ENCODE measurements at regions not wholly inside any gene's neighbourhood (a gene's known extent, or its start where the extent isn't known, plus 50 kb on each side); places are given as distances from the start of the nearest gene placed in this dataset.

DNA sequence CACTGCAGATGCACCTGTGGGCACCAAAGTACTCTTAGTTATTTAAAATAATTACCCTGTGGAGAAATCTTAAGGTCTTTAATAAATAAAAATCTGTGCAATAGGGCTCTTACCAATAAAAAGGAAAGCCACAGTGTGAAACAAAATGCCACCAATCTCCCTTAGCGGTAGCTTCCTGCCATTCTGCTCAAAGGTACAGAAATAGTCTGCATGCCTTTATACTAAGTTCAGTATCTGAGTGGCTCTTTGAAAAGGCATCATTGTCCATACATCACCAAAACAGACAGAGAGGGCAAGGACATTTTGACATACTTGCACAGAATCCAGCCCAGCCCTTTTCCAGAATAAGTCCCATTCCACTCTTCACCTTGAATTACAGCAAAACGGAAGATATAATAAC, 161.0 kb downstream of the KLF12 start:
- peaks cover 2% of the 10 kb centered on the region for H3K4me1 ChIP-seq (ENCODE audit: control insufficient read depth, insufficient read depth, low read length)
- H3K36me3 ChIP-seq (ENCODE audit: control insufficient read depth, insufficient read depth, low read length), result no peaks in the 10 kb centered on the region
- no CpG with 5 or more reads among the region's 2 CpGs for WGBS (ENCODE audit: insufficient coverage)
- no peaks in the 10 kb centered on the region for H3K27me3 ChIP-seq (ENCODE audit: control insufficient read depth, insufficient read depth, low read length)
- no peak for DNase-seq
- no peak overlapping the region for H3K4me3 ChIP-seq (ENCODE audit: low read length)
- peaks cover 2% of the 10 kb centered on the region for H3K9me3 ChIP-seq (replicated peaks; ENCODE audit: control insufficient read depth, low read depth, low read length)
- peak overlapping the region; percentile 1 for H3K27ac ChIP-seq (ENCODE audit: low read length)

DNA sequence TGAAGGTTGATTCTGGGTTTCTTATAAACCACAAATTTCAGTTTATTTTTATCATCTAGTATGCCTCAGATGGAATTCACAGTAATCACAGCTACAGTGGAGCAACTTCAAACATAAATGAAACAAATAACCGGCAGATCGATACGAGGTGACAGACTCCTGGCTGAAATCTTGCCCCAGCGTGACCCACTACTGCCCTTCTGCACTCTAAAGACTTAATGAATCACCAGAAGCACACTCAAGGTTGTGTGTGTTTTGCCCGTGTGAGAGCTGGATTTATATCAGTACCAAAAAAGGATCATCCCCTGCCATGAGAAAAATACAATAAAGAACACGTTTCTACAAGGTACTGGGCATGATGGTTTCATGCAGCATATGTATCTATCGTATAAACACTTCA, 161.7 kb downstream of the KLF12 start:
- 100% methylated on average over 3 of the region's 7 CpGs for WGBS (ENCODE audit: insufficient coverage)
- Histone ChIP-seq H3K9me3 (replicated peaks; ENCODE audit: control insufficient read depth, low read depth, low read length) (peaks cover 2% of the 10 kb centered on the region), H3K27me3 (ENCODE audit: control insufficient read depth, insufficient read depth, low read length) (no peaks in the 10 kb centered on the region), H3K27ac (ENCODE audit: low read length) (no peak overlapping the region), H3K4me3 (ENCODE audit: low read length) (no peak overlapping the region), H3K4me1 (ENCODE audit: control insufficient read depth, insufficient read depth, low read length) (peaks cover 2% of the 10 kb centered on the region), H3K36me3 (ENCODE audit: control insufficient read depth, insufficient read depth, low read length) (no peaks in the 10 kb centered on the region)
- no peak for DNase-seq

DNA sequence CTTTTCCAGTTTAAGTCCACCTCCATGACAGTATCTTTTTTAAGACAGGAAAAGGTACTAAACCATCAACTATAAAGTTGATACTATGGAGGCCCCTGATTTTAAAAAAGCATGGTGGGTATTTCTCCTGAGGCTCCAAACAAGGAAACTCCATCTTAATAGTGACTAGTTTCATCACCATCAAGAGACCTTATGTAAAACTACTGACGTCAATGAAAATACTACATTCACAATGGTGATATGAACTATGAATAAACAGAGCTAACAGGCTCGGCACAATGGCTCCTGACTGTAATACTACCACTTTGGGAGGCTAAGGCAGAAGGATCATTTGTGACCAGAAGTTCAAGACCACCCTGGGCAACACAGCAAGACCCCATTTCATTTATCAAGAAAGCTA, 162.7 kb downstream of the KLF12 start:
- no CpG with 5 or more reads among the region's 2 CpGs for WGBS (ENCODE audit: insufficient coverage)
- no peaks in the 10 kb centered on the region for H3K27me3 ChIP-seq (ENCODE audit: control insufficient read depth, insufficient read depth, low read length)
- peaks cover 4% of the 10 kb centered on the region for H3K4me1 ChIP-seq (ENCODE audit: control insufficient read depth, insufficient read depth, low read length)
- H3K27ac ChIP-seq (ENCODE audit: low read length), result no peak overlapping the region
- H3K4me3 ChIP-seq (ENCODE audit: low read length), result no peak overlapping the region
- no peak for DNase-seq
- H3K9me3 ChIP-seq (replicated peaks; ENCODE audit: control insufficient read depth, low read depth, low read length), result peaks cover 2% of the 10 kb centered on the region
- peaks cover 2% of the 10 kb centered on the region for H3K36me3 ChIP-seq (ENCODE audit: control insufficient read depth, insufficient read depth, low read length)

DNA sequence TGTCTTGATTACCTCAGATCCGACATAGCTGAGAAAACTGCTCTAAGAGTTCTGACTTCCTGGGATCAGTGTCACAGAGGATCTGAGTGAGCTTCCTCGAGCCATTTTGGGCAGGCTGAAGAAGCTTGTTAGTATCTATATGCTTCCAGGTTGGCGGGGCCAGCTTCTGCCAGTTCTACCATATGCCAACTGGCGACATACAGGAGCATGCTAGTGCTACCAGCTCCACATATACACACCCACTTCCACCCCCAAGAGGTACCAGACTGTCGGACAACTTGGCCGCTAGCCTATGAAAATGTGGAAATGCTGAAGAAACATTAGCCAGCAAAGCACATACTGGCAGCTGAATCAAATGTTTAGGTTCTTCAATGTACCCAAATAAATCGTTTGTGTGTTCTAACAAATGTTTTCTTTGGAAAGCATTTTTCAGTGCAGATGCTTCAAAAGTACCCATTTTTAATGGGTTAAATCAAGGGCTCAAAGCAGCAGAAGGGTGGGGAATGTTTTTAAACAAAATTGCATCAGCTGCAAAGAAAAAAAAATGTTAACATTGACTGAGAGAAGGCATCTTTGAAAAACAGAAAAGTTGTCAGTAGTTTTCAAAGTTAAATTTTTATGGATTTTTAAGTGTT, 163.7 kb downstream of the KLF12 start:
- Histone ChIP-seq H3K36me3 (ENCODE audit: control insufficient read depth, insufficient read depth, low read length) (peaks cover 2% of the 10 kb centered on the region), H3K4me1 (ENCODE audit: control insufficient read depth, insufficient read depth, low read length) (peaks cover 6% of the 10 kb centered on the region), H3K27me3 (ENCODE audit: control insufficient read depth, insufficient read depth, low read length) (no peaks in the 10 kb centered on the region), H3K9me3 (replicated peaks; ENCODE audit: control insufficient read depth, low read depth, low read length) (peaks cover 2% of the 10 kb centered on the region), H3K27ac (ENCODE audit: low read length) (no peak overlapping the region), H3K4me3 (ENCODE audit: low read length) (no peak overlapping the region)
- no peak for DNase-seq
- WGBS (ENCODE audit: insufficient coverage), result 70% methylated on average over 4 of the region's 7 CpGs

DNA sequence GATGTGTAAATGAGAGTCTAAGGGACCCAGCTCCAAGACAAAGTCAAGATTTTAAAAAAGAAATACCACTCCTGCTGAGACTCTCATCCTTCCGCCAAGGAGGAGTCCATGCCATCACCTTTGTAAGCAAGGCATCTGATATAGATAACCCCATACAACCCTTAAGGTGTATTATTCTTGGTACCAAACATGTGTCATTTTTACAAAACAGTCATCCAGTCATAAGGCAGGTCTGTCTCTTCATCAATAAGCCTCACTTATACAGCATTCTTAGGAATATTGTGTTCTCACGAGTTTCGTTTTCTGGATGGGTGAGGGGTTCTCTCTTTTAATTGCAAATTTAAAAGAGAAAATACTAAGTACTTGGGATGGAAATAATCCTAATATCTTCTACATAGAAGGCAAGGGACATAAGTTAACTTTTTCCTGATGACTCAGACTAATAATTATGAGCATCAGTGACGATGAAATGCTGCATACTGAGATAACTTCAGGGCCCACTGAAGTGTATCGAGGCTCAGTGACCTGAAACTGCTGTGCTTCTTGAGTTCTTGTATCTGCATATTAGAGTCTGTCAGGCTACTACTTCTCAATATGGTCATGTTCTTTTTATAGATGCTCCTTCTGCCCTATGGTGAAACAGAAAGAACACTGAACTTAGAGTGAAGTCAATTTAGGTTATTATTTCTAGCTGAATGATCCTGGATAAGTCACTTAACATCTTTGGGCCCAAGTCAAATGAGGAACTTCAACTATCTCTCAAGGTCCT, 166.6 kb downstream of the KLF12 start:
- no peak for DNase-seq
- H3K27ac ChIP-seq (ENCODE audit: low read length), result no peak overlapping the region
- H3K27me3 ChIP-seq (ENCODE audit: control insufficient read depth, insufficient read depth, low read length), result no peaks in the 10 kb centered on the region
- no peak overlapping the region for H3K4me3 ChIP-seq (ENCODE audit: low read length)
- H3K36me3 ChIP-seq (ENCODE audit: control insufficient read depth, insufficient read depth, low read length), result peaks cover 2% of the 10 kb centered on the region
- H3K9me3 ChIP-seq (replicated peaks; ENCODE audit: control insufficient read depth, low read depth, low read length), result no peaks in the 10 kb centered on the region
- H3K4me1 ChIP-seq (ENCODE audit: control insufficient read depth, insufficient read depth, low read length), result peaks cover 8% of the 10 kb centered on the region
- WGBS (ENCODE audit: insufficient coverage), result no CpG with 5 or more reads among the region's 5 CpGs

DNA sequence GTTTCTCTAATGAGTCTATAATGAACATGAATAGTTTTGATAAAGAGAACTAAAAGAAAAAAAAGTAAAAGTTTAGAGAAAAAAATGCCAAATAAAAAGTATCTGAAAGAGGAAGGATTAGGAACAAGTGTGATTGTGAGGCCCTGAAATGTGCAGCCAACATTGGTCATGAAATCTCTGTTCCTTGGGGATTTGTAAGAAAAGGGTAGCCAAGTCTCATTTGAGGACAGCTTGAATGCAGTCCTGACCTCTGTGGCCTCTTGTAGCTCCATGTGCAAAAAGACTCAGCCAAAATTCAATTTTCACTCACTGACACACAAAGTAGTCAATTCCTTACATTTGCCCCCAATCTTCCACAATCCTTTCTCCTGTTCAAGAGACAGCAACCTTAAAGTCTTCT, 167.9 kb downstream of the KLF12 start:
- Histone ChIP-seq H3K4me1 (ENCODE audit: control insufficient read depth, insufficient read depth, low read length) (peaks cover 8% of the 10 kb centered on the region), H3K36me3 (ENCODE audit: control insufficient read depth, insufficient read depth, low read length) (peaks cover 2% of the 10 kb centered on the region), H3K27ac (ENCODE audit: low read length) (peak overlapping the region; percentile 8), H3K4me3 (ENCODE audit: low read length) (no peak overlapping the region), H3K27me3 (ENCODE audit: control insufficient read depth, insufficient read depth, low read length) (no peaks in the 10 kb centered on the region), H3K9me3 (replicated peaks; ENCODE audit: control insufficient read depth, low read depth, low read length) (peaks cover 2% of the 10 kb centered on the region)
- peak; percentile 90 for DNase-seq

DNA sequence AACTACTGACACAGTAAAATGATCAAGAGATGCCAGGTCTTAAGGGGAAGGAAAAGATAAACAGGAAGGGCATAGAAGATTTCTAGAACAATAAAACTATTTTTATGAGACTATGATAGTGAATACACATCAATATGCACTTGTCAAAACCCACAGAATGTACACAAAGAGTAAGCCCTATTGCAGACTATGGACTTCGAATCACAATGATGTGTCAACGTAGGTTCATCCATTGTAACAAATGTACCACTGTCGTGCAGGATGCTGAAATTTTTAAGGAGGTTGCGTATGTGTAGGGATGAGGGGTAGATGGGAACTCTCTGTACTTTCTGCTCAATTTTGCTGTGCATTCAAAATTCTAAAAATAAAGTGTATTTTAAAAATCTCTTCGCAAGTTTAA, 171.9 kb downstream of the KLF12 start:
- peaks cover 6% of the 10 kb centered on the region for H3K4me1 ChIP-seq (ENCODE audit: control insufficient read depth, insufficient read depth, low read length)

DNA sequence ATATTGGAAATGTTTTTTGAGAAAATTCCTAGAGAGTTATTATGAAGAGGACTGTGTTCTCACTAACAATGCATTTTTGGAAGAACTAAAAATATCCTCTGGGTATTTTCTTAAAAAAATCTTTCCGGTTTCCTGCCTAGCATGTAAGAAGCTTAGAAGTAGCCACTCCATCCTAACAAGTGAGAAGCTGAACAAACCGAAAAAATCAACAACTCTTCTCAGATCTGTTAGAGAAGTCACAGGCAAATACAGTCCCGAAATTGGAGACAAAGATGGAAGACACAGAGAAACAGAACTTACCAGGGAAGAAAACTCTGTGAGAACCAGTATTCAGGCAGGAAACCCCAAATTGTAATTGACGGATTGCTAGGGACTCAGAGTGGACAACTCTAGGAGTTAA, 173.0 kb downstream of the KLF12 start:
- no peak overlapping the region for H3K4me3 ChIP-seq (ENCODE audit: low read length)
- 0% methylated on average over 1 of the region's 4 CpGs for WGBS (ENCODE audit: insufficient coverage)
- DNase-seq, result peak; percentile 49
- H3K4me1 ChIP-seq (ENCODE audit: control insufficient read depth, insufficient read depth, low read length), result peaks cover 2% of the 10 kb centered on the region
- H3K36me3 ChIP-seq (ENCODE audit: control insufficient read depth, insufficient read depth, low read length), result no peaks in the 10 kb centered on the region
- no peaks in the 10 kb centered on the region for H3K27me3 ChIP-seq (ENCODE audit: control insufficient read depth, insufficient read depth, low read length)
- H3K27ac ChIP-seq (ENCODE audit: low read length), result peak overlapping the region; percentile 47
- peaks cover 2% of the 10 kb centered on the region for H3K9me3 ChIP-seq (replicated peaks; ENCODE audit: control insufficient read depth, low read depth, low read length)

More for the DNA sequence above, 171.9 kb downstream of the KLF12 start:
- Histone ChIP-seq H3K27me3 (ENCODE audit: control insufficient read depth, insufficient read depth, low read length) (no peaks in the 10 kb centered on the region), H3K4me3 (ENCODE audit: low read length) (no peak overlapping the region), H3K27ac (ENCODE audit: low read length) (no peak overlapping the region), H3K9me3 (replicated peaks; ENCODE audit: control insufficient read depth, low read depth, low read length) (peaks cover 2% of the 10 kb centered on the region), H3K36me3 (ENCODE audit: control insufficient read depth, insufficient read depth, low read length) (peaks cover 2% of the 10 kb centered on the region)
- 0% methylated on average over 1 of the region's 5 CpGs for WGBS (ENCODE audit: insufficient coverage)
- no peak for DNase-seq

DNA sequence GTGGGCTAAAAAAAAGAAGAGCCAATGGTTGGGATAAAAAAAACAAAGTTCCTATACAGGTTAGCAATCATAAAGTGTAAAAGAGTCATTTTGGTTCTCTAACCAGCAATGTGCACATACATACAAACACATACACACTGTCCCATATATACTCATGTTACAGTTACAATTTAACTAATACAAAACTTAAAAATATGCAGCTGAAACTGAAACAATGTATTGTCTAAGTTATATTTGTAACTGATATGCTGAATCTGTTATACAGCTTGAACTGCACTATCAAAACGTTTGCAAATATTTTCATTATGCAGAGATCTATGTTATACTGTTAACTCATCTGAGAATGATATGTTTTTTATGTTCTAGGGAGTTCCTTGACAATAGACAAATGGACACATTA, 173.7 kb downstream of the KLF12 start:
- Histone ChIP-seq H3K27ac (ENCODE audit: low read length) (no peak overlapping the region), H3K36me3 (ENCODE audit: control insufficient read depth, insufficient read depth, low read length) (no peaks in the 10 kb centered on the region), H3K4me1 (ENCODE audit: control insufficient read depth, insufficient read depth, low read length) (peaks cover 2% of the 10 kb centered on the region), H3K27me3 (ENCODE audit: control insufficient read depth, insufficient read depth, low read length) (no peaks in the 10 kb centered on the region), H3K9me3 (replicated peaks; ENCODE audit: control insufficient read depth, low read depth, low read length) (peaks cover 2% of the 10 kb centered on the region), H3K4me3 (ENCODE audit: low read length) (no peak overlapping the region)
- DNase-seq, result no peak
- WGBS (ENCODE audit: insufficient coverage), result no CpG with 5 or more reads among the region's 1 CpG

DNA sequence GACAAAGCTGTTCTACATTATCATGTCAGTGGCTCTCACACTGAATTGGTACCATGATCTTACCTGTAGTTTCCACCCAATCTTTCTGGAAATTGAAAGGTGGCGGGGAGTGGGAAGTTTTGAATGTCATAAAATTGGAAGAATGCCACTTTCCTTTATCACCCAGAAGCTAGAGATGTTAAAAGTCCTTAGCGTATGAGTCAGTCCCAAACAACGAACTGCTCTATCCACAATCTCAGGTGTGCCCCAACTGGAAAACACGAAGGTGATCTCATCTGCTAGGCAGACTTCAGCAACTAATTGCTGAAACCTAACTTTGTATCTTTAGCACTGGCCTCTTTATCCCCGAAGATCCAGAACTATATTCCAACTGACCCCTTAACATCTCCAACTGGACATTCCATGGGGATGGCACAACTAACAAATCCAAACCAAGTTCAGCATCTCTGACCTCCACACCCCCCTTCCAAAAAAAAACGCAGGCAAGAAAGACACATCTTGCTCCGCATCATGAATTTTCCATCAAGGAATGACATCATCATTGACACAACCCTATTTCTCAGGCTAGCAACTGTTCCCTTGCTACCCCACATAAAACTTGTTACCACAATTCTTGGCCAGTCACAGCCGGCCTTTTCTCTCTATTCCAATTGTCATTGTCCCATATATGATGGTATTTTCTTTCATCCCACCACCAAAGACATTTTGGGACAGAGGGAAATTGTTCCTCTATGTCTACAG, 175.4 kb downstream of the KLF12 start:
- H3K27ac ChIP-seq (ENCODE audit: low read length), result no peak overlapping the region
- DNase-seq, result no peak
- H3K36me3 ChIP-seq (ENCODE audit: control insufficient read depth, insufficient read depth, low read length), result no peaks in the 10 kb centered on the region
- 98% methylated on average over 5 of the region's 8 CpGs for WGBS (ENCODE audit: insufficient coverage)
- no peak overlapping the region for H3K4me3 ChIP-seq (ENCODE audit: low read length)
- H3K27me3 ChIP-seq (ENCODE audit: control insufficient read depth, insufficient read depth, low read length), result no peaks in the 10 kb centered on the region
- H3K4me1 ChIP-seq (ENCODE audit: control insufficient read depth, insufficient read depth, low read length), result no peaks in the 10 kb centered on the region
- H3K9me3 ChIP-seq (replicated peaks; ENCODE audit: control insufficient read depth, low read depth, low read length), result peaks cover 2% of the 10 kb centered on the region

All from muscle of leg (tissue), 3 donors.